ENCODE measurements at regions not wholly inside any gene's neighbourhood (a gene's known extent, or its start where the extent isn't known, plus 50 kb on each side); places are given as distances from the start of the nearest gene placed in this dataset.
"Not testable (repeated sequence)": the region's sequence is repeated elsewhere in the genome, so short reads cannot be mapped to it uniquely, and the experiment has no call there.

DNA sequence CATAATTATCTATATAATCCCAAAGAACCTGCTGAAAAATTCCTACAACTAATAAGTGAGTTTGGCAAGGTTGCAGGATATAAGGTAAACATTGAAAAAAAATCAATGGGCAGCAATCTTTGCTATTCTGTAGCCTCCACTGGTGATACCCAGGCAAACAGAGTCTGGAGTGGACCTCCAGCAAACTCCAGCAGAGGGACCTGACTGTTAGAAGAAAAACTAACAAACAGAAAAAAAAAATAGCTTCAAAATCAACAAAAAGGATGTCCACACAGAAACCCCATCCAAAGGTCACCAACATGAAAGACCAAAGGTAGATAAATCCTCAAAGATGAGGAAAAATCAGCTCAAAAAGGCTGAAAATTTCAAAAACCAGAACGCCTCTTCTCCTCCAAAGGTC, 128.9 kb upstream of the PJA2 start:
- H3K4me1 ChIP-seq (replicated peaks); H3K9me3 ChIP-seq (replicated peaks); H3K27ac ChIP-seq; H3K27me3 ChIP-seq (replicated peaks); H3K4me3 ChIP-seq; H3K36me3 ChIP-seq; DNase-seq (ENCODE audit: low read depth in 1 of 2, low spot score in 2 of 2): not testable (repeated sequence)

DNA sequence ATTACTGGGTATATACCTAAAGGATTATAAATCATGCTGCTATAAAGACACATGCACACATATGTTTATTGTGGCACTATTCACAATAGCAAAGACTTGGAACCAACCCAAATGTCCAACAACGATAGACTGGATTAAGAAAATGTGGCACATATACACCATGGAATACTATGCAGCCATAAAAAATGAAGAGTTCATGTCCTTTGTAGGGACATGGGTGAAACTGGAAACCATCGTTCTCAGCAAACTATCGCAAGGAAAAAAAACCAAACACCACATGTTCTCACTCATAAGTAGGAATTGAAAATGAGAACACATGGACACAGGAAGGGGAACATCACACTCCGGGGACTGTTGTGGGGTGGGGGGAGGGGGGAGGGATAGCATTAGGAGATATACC, 125.3 kb upstream of the PJA2 start:
- not testable (repeated sequence) for H3K36me3 ChIP-seq; H3K9me3 ChIP-seq (replicated peaks); DNase-seq (ENCODE audit: low read depth in 1 of 2, low spot score in 2 of 2); H3K4me3 ChIP-seq; H3K27ac ChIP-seq; H3K4me1 ChIP-seq (replicated peaks); H3K27me3 ChIP-seq (replicated peaks)

DNA sequence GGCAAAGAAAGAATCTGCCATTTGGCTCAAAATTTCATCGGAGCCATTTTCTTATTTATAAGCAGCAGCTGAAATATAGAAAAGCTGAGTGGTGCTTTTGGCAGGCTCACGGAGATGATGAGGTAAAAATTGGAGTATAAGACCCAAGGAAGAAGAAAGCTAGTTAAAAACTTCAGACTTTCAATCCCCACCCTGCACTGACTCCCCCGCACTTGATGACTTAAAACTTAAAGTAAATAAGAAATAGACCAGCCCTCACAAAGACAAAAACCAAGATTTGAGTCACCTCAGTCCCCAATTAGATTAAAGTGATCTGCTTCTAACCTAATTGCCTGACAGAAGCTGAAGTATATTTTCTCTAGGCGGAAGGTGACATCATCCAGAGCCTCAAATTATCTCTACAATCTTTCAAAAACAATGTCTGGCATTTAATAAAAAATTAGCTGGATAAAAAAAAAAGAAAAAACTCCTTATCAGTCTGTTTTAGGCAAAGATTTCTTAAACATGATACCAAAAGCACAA, 124.0 kb upstream of the PJA2 start:
- H3K9me3 ChIP-seq (replicated peaks): no peaks in the 10 kb centered on the region
- no peaks in the 10 kb centered on the region for H3K36me3 ChIP-seq
- no peak overlapping the region for H3K4me3 ChIP-seq
- H3K4me1 ChIP-seq (replicated peaks): peaks cover 8% of the 10 kb centered on the region
- DNase-seq (ENCODE audit: low read depth in 1 of 2, low spot score in 2 of 2): peak in 1 of 2 experiments; percentile 30
- no peaks in the 10 kb centered on the region for H3K27me3 ChIP-seq (replicated peaks)
- H3K27ac ChIP-seq: no peak overlapping the region

DNA sequence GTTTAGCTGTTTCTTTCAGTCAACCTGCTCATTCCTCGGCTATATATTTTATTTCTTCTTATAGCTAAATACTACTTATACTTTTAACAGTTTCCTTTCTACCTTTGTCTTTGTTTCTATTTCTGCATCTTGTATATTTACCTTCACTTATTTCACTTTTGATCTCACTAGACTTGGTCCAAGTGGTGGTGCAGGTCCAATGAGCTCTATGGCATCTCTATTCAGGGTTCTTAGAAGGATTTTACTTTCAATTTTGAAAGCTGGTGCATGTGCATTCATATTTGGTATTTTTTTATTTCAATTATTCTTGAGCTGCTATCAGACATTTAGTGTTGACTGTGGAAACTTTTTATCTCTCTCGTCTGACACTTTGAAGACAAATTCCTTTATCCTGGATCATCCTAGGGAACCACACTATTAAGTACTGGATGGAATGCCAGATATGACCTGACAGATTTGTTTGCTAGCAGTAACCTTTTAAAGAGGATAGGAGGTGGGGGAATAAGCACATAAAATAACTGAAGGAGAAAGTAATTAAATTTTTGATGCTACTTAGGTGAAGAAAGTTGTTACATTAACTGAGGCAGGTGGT, 123.1 kb upstream of the PJA2 start:
- DNase-seq (ENCODE audit: low read depth in 1 of 2, low spot score in 2 of 2): no peak
- no peaks in the 10 kb centered on the region for H3K9me3 ChIP-seq (replicated peaks)
- no peaks in the 10 kb centered on the region for H3K27me3 ChIP-seq (replicated peaks)
- no peaks in the 10 kb centered on the region for H3K36me3 ChIP-seq
- H3K4me3 ChIP-seq: no peak overlapping the region
- peaks cover 8% of the 10 kb centered on the region for H3K4me1 ChIP-seq (replicated peaks)
- H3K27ac ChIP-seq: no peak overlapping the region

DNA sequence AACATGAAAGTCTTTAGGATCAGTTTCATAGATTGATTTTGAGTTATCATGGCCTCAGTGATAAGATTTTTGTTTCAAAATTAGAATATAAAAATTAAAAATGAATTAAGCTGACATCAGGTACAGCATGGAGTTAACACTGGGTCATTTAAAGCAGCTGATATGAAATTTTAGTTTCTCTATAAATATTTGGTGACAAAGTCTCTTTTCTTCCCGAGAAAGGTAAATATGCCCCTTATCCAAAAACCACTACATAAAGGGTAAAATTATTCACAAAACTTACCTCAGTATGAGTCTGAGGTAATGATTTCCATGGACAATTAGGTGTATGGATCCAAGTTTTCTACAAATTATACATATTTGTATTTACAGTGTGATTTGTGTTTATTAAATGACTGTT, 121.5 kb upstream of the PJA2 start:
- no peak overlapping the region for H3K27ac ChIP-seq
- peaks cover 8% of the 10 kb centered on the region for H3K4me1 ChIP-seq (replicated peaks)
- H3K27me3 ChIP-seq (replicated peaks): peaks cover 3% of the 10 kb centered on the region; the same call in 1 of the 2 replicates
- no peaks in the 10 kb centered on the region for H3K9me3 ChIP-seq (replicated peaks)
- H3K4me3 ChIP-seq: no peak overlapping the region
- no peak for DNase-seq (ENCODE audit: low read depth in 1 of 2, low spot score in 2 of 2)
- no peaks in the 10 kb centered on the region for H3K36me3 ChIP-seq

DNA sequence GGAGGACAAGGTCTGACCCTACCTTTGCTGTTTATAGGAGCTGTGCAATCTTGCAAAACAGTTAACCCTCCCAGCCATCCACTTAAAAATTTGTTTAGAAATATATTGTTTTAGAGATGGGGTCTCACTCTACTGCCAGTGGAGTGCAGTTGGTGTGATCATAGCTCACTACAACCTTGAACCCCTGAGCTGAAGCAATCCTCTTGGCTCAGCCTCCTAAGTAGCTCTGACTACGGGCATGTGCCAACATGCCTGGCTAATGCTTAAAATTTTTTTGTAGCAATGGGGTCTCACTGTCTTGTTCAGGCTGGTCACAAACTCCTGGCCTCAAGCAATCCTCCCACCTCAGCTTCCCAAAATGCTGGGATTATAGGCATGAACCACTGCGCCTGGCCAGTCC, 120.2 kb upstream of the PJA2 start:
- no peak for DNase-seq (ENCODE audit: low read depth in 1 of 2, low spot score in 2 of 2)
- Histone ChIP-seq H3K4me1 (replicated peaks) (peaks cover 8% of the 10 kb centered on the region), H3K36me3 (no peaks in the 10 kb centered on the region), H3K27me3 (replicated peaks) (peaks cover 3% of the 10 kb centered on the region; the same call in 1 of the 2 replicates), H3K9me3 (replicated peaks) (no peaks in the 10 kb centered on the region), H3K4me3 (no peak overlapping the region), H3K27ac (no peak overlapping the region)

DNA sequence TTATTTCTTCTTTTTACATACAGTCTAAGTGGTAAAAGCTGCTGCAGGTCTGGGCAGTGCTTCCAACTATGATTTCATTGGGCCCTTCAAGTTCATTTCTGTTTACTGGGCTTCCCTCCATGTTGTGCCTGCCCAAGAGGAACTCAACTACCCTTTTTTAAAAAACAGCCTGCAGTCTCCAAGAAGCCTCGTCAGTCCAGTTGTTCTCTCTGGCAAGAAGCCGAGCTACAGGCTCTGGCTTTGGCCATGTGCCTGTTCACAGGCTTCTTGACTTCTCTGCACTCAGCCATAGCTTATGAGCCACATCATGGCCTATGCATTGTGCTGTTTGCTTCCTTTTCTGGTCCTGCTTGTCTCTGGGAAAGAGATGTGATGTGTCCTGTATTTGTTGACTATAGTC, 119.7 kb upstream of the PJA2 start:
- peaks cover 8% of the 10 kb centered on the region for H3K4me1 ChIP-seq (replicated peaks)
- no peak overlapping the region for H3K4me3 ChIP-seq
- no peak for DNase-seq (ENCODE audit: low read depth in 1 of 2, low spot score in 2 of 2)
- H3K9me3 ChIP-seq (replicated peaks): no peaks in the 10 kb centered on the region
- H3K27ac ChIP-seq: no peak overlapping the region
- H3K36me3 ChIP-seq: no peaks in the 10 kb centered on the region
- peaks cover 3% of the 10 kb centered on the region; the same call in 1 of the 2 replicates for H3K27me3 ChIP-seq (replicated peaks)

DNA sequence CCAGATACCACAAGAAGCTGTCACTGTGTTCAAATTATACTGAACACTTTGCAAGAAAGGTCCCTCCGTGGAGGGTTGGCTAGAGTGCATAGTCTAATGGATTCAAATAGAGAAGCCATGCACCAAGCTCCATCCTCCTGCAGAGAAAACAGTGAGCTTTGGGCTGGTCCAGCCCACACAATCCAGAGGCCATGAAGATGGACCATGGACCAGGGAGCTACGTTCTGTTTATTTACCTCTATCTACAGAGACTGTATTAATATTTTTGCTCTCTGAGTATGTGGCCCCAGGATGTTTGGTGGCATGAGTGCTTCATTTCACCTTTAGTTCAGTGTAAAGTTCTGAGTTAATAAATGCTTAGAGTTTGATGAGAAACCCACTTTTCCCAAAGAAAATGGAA, 114.8 kb upstream of the PJA2 start:
- no peak for DNase-seq (ENCODE audit: low read depth in 1 of 2, low spot score in 2 of 2)
- Histone ChIP-seq H3K36me3 (no peaks in the 10 kb centered on the region), H3K27ac (no peak overlapping the region), H3K4me1 (replicated peaks) (no peaks in the 10 kb centered on the region), H3K9me3 (replicated peaks) (no peaks in the 10 kb centered on the region), H3K27me3 (replicated peaks) (peaks cover 3% of the 10 kb centered on the region; the same call in 1 of the 2 replicates), H3K4me3 (no peak overlapping the region)

DNA sequence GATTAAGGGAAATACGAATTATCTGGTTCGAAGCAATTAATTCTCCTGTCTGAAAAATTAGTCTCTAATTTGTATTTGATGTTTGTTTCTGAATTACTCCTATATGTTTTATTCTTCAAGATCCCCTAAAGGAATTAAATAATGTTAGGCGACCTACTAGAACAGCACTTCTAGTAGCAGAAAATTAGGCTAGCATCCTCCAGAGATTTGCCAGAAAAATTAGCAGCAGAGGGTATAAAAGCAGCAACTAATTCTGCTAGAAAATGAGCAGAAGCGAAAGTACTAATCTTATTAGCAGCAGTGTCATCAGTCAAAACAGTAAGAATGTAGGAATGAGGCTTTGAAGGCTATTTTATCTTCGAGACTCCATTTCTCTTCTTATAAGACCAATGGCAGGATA, 114.3 kb upstream of the PJA2 start:
- H3K27ac ChIP-seq: no peak overlapping the region
- peaks cover 3% of the 10 kb centered on the region; the same call in 1 of the 2 replicates for H3K27me3 ChIP-seq (replicated peaks)
- no peak for DNase-seq (ENCODE audit: low read depth in 1 of 2, low spot score in 2 of 2)
- no peaks in the 10 kb centered on the region for H3K36me3 ChIP-seq
- no peaks in the 10 kb centered on the region for H3K9me3 ChIP-seq (replicated peaks)
- H3K4me1 ChIP-seq (replicated peaks): no peaks in the 10 kb centered on the region
- H3K4me3 ChIP-seq: no peak overlapping the region

DNA sequence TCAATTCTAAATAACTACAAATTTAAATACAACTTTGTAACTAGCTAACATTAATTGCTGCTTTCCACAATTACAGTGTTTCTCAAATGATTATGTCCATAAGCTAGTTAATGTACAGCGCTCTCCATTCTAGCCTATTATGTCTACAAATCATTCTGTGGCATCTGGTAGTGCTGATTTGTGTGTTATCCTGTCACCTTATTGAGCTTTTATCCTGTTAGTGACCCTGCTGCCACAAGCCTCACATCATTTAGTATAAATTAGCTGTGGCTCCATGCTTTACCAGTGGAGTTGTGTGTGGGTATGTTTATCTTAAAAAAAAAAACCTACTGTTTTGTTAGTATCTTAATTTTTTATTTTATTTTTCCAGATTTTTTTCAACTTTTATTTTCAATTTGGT, 112.6 kb upstream of the PJA2 start:
- H3K27ac ChIP-seq: no peak overlapping the region
- H3K27me3 ChIP-seq (replicated peaks): peaks cover 3% of the 10 kb centered on the region; the same call in 1 of the 2 replicates
- no peaks in the 10 kb centered on the region for H3K36me3 ChIP-seq
- no peak for DNase-seq (ENCODE audit: low read depth in 1 of 2, low spot score in 2 of 2)
- H3K4me3 ChIP-seq: no peak overlapping the region
- H3K4me1 ChIP-seq (replicated peaks): no peaks in the 10 kb centered on the region
- H3K9me3 ChIP-seq (replicated peaks): no peaks in the 10 kb centered on the region

DNA sequence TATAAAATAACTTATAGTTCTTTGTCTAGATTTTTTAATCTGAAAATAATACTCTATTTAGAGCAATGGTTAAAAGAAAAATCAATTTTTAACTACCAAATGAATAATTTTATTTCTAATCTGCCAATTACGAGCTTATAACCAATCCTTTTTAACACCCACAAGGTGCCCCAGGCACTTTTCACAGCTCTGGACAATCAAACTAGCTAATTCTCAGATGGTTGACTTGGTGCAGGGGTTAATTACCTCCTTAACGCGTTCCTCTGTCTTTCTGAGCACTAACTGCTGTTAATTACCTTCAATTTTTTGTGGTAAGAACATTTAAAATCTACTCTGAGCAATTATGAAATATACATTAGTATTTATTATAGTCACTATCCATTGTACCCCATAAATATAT, 109.6 kb upstream of the PJA2 start:
- H3K27ac ChIP-seq: no peak overlapping the region
- no peaks in the 10 kb centered on the region for H3K9me3 ChIP-seq (replicated peaks)
- no peaks in the 10 kb centered on the region for H3K4me1 ChIP-seq (replicated peaks)
- no peaks in the 10 kb centered on the region for H3K27me3 ChIP-seq (replicated peaks)
- no peaks in the 10 kb centered on the region for H3K36me3 ChIP-seq
- no peak for DNase-seq (ENCODE audit: low read depth in 1 of 2, low spot score in 2 of 2)
- H3K4me3 ChIP-seq: no peak overlapping the region

DNA sequence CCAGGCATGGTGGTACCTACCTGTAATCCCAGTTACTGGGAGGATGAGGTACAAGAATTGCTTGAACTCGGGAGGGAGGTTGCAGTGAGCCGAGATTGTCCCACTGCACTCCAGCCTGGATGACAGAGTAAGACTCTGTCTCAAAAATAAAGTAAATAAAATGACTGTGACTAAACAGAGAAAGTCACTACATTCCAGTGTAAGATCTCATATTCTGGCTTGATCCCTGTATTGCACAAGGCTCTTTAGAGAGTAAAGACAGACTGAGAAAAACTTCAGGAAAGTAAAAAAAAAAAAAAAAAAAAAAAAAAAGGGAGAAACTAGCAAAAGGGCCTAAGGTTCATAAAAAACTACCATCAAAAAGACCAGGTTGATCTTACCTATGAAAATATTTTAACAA, 106.6 kb upstream of the PJA2 start:
- no peak for DNase-seq (ENCODE audit: low read depth in 1 of 2, low spot score in 2 of 2)
- no peaks in the 10 kb centered on the region for H3K36me3 ChIP-seq
- H3K27ac ChIP-seq: no peak overlapping the region
- no peak overlapping the region for H3K4me3 ChIP-seq
- no peaks in the 10 kb centered on the region for H3K27me3 ChIP-seq (replicated peaks)
- H3K9me3 ChIP-seq (replicated peaks): no peaks in the 10 kb centered on the region
- H3K4me1 ChIP-seq (replicated peaks): no peaks in the 10 kb centered on the region

DNA sequence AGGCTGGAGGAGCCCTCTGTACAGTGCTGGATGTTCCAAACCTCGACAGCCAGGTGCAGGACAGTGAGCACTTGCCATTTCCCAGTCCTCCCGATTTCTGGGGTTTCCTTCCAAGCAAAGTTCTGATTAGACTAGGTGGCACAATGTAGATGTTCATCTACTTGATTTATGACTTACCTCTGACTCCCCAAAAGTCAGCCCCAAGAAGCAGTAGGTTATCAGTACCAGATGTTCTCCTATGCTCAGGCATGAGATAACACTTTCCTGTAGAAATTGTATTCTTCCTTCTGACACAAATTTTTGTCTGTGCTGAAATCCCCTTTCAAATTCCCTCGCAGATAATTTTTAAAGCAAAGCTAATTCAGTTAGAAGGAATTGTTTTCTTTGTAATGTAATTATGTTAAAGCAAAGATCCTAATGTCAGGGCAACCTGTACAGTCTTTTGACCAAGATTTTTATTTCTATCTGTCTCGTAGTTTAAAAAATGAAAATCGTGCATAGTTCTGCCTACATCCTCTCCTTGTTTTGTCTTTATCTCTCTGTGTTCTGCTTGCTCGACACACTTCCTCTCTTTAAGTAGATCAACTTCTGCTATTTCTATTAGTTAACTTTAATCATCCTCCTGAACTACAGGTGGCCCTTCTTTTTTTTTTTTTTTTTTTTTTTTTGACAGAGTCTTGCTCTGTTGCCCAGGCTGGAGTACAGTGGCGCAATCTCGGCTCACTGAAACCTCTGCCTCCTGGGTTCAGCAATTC, 102.4 kb upstream of the PJA2 start:
- DNase-seq (ENCODE audit: low read depth in 1 of 2, low spot score in 2 of 2): no peak
- no peak overlapping the region for H3K27ac ChIP-seq

DNA sequence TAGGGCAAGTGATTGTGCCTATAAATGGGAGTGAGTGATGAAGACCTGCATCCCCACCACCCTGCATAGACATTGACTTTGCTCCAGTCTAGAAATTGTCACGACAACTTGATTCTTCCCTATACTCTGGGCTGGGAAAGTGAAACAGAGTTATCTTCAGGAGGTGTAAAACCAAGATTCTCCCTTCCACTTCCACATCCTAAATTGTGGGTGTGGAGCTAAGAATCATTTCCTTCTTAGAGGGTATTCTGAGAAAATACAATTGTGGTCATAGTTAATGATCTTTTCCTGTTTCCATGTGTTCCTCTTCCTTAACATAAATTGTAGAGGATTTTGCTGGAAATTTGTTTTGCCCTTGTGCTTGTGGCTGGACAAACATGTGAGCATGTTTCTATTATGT, 96.8 kb upstream of the PJA2 start:
- H3K4me1 ChIP-seq (replicated peaks): no peaks in the 10 kb centered on the region
- no peaks in the 10 kb centered on the region for H3K9me3 ChIP-seq (replicated peaks)
- DNase-seq (ENCODE audit: low read depth in 1 of 2, low spot score in 2 of 2): no peak
- no peaks in the 10 kb centered on the region for H3K36me3 ChIP-seq
- H3K27ac ChIP-seq: no peak overlapping the region
- no peaks in the 10 kb centered on the region; the same call in 1 of the 2 replicates for H3K27me3 ChIP-seq (replicated peaks)
- H3K4me3 ChIP-seq: no peak overlapping the region

More for the DNA sequence above, 102.4 kb upstream of the PJA2 start:
- no peaks in the 10 kb centered on the region for H3K9me3 ChIP-seq (replicated peaks)
- no peaks in the 10 kb centered on the region for H3K36me3 ChIP-seq
- no peaks in the 10 kb centered on the region for H3K27me3 ChIP-seq (replicated peaks)
- no peak overlapping the region for H3K4me3 ChIP-seq
- no peaks in the 10 kb centered on the region for H3K4me1 ChIP-seq (replicated peaks)
